ENCODE measurements at regions not wholly inside any gene's neighbourhood (a gene's known extent, or its start where the extent isn't known, plus 50 kb on each side); places are given as distances from the start of the nearest gene placed in this dataset.

- H3K4me3 ChIP-seq (ENCODE audit: control insufficient read depth, low read depth, low read length) = no peak overlapping the region
- TF ChIP-seq, protein P1, sequence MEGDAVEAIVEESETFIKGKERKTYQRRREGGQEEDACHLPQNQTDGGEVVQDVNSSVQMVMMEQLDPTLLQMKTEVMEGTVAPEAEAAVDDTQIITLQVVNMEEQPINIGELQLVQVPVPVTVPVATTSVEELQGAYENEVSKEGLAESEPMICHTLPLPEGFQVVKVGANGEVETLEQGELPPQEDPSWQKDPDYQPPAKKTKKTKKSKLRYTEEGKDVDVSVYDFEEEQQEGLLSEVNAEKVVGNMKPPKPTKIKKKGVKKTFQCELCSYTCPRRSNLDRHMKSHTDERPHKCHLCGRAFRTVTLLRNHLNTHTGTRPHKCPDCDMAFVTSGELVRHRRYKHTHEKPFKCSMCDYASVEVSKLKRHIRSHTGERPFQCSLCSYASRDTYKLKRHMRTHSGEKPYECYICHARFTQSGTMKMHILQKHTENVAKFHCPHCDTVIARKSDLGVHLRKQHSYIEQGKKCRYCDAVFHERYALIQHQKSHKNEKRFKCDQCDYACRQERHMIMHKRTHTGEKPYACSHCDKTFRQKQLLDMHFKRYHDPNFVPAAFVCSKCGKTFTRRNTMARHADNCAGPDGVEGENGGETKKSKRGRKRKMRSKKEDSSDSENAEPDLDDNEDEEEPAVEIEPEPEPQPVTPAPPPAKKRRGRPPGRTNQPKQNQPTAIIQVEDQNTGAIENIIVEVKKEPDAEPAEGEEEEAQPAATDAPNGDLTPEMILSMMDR (IDR thresholded peaks at IDR 0.05; ENCODE audit: control insufficient read depth, insufficient read depth, low read depth, low read length, missing control alignments) = no peak
- DNase-seq (ENCODE audit: low read depth) = no peak
Observed at GRCh38 chr4:189499696-189500095, 441.0 kb upstream of the FRG1 start.

DNA sequence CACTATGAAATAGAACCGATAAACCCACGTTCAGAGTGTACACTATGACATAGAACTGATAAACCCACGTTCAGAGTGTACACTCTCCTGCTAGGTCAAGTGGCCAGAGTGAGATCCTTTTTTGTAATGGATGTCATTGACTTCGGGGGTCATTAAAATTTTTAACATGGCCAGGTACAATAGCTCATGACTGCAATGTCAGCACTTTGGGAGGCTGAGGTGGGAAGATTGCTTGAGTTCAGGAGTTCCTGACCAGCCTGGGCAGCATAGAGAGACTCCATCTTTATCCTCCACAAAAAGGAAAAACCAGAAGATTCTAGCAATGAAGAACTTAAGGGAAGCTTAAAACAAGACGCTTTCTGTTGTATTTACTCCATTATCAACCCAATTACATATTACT, 439.7 kb upstream of the FRG1 start:
- TF ChIP-seq, protein P1 (IDR thresholded peaks at IDR 0.05; ENCODE audit: control insufficient read depth, insufficient read depth, low read depth, low read length, missing control alignments) = no peak
- no peak for DNase-seq (ENCODE audit: low read depth)
- no peak overlapping the region for H3K4me3 ChIP-seq (ENCODE audit: control insufficient read depth, low read depth, low read length)

DNA sequence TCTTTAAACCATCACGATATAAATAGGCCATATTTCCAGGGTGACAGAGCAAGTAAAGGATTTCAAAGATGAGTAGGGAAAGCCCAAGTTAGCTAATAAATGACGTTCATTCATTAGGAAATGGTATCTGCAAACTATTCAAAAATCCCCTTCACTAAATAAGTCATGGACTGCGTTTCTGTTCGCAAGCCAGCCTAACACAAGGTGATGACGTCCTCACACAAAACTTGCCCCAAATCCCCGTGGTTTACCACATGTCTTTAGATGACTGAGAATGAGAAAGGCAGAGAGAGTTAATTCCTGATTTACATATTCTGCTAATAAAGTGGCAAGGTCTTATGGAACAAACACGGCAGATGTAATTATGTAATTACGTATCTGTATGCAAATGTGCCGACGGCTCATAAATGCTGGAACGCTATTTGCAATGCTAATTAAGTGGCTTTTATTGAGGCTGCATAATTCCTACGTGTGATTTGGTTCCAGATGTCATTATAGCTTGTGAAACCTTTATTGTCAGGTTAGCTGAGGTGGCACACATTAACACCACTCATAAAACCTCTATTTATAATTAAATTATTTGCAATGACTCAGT, 437.7 kb upstream of the FRG1 start:
- H3K4me3 ChIP-seq (ENCODE audit: control insufficient read depth, low read depth, low read length) = no peak overlapping the region
- TF ChIP-seq, protein P1 (IDR thresholded peaks at IDR 0.05; ENCODE audit: control insufficient read depth, insufficient read depth, low read depth, low read length, missing control alignments) = no peak
- DNase-seq (ENCODE audit: low read depth) = no peak

GRCh38 chr4:189504220-189504619, 436.5 kb upstream of the FRG1 start:
- TF ChIP-seq, protein P1 (IDR thresholded peaks at IDR 0.05; ENCODE audit: control insufficient read depth, insufficient read depth, low read depth, low read length, missing control alignments) = no peak
- DNase-seq (ENCODE audit: low read depth) = no peak
- no peak overlapping the region for H3K4me3 ChIP-seq (ENCODE audit: control insufficient read depth, low read depth, low read length)

GRCh38 chr4:189505380-189505779, 435.3 kb upstream of the FRG1 start:
- no peak overlapping the region for H3K4me3 ChIP-seq (ENCODE audit: control insufficient read depth, low read depth, low read length)
- TF ChIP-seq, protein P1 (IDR thresholded peaks at IDR 0.05; ENCODE audit: control insufficient read depth, insufficient read depth, low read depth, low read length, missing control alignments) = no peak
- DNase-seq (ENCODE audit: low read depth) = no peak

DNA sequence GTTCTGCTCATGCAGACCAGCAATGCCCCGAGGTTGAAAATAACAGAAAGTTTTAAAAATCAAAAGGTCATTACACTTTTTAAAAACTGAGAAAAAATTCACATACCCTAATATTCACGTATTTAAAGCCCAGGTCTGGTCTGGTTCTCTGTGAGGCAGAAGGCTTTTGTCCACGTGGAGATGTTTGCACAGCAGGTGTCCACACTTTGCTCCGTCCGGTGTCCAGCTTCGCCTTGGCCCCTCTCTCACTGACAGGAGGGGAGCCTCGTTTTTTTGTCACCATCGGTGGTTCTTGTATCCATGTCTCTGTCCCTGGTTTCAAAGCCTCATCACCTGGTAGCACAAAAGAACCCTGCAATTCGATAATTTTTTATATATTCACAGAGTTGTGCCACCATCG, 434.6 kb upstream of the FRG1 start:
- no peak overlapping the region for H3K4me3 ChIP-seq (ENCODE audit: control insufficient read depth, low read depth, low read length)
- DNase-seq (ENCODE audit: low read depth) = no peak
- TF ChIP-seq, protein P1 (IDR thresholded peaks at IDR 0.05; ENCODE audit: control insufficient read depth, insufficient read depth, low read depth, low read length, missing control alignments) = no peak

DNA sequence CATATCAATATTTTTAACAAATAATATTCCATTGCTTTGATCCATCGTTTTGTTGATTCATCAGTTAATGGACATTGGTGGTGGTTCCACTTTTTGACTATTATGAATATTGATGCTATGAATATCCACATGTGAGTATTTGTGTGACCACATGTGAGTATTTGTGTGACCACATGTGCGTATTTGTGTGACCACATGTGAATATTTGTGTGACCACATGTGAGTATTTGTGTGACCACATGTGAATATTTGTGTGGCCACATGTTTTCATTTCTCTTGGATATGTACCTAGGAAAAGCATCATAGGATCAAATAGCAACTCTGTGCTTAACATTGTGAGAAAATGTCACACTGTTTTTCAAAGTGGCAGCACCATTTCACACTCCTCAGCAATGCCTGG, 433.6 kb upstream of the FRG1 start:
- TF ChIP-seq, protein P1 (IDR thresholded peaks at IDR 0.05; ENCODE audit: control insufficient read depth, insufficient read depth, low read depth, low read length, missing control alignments) = no peak
- DNase-seq (ENCODE audit: low read depth) = no peak
- no peak overlapping the region for H3K4me3 ChIP-seq (ENCODE audit: control insufficient read depth, low read depth, low read length)

Data from AG09309 (cell line).